ENCODE measurements at regions not wholly inside any gene's neighbourhood (a gene's known extent, or its start where the extent isn't known, plus 50 kb on each side); places are given as distances from the start of the nearest gene placed in this dataset.
"Not testable (repeated sequence)": the region's sequence is repeated elsewhere in the genome, so short reads cannot be mapped to it uniquely, and the experiment has no call there.

DNA sequence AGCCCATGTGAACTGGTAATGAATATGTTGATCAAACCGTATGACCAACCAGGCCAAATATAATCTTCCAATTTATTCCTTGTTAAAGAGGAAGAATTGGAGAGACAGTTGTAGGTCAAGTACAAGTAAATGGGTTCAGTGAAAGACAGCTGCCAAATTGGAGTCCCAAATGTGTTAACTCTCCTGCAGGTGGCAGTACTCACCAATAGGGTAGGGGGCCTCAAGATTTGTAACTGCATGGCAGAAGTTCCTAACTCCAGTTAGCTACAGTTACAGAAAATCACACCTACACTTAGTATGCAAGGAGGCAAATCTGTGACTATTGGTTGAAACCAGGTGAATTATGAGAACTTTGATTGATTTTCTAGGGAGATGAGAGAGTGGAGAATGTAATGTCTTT lies 278.0 kb downstream of the ZBBX start:
- DNase-seq (ENCODE audit: low spot score) = no peak

DNA sequence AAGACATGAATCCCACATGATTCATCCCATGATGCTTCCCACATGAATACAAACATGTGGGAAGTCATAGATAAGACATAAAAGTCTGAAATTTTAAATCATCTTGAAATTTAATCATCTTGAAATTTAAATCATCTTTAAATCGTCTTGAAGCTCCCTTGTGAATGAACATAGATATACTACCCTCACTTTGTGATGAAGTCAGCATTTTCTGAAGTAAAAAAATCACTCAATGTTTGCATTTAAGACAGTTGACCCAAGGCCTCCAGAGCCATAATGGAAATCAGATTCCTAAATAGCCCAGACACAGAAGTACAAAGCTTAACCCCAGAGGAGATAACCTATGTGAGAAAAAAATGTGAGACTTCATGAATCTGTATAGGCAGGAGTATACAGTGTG lies 279.4 kb downstream of the ZBBX start:
- DNase-seq (ENCODE audit: low spot score) = no peak

DNA sequence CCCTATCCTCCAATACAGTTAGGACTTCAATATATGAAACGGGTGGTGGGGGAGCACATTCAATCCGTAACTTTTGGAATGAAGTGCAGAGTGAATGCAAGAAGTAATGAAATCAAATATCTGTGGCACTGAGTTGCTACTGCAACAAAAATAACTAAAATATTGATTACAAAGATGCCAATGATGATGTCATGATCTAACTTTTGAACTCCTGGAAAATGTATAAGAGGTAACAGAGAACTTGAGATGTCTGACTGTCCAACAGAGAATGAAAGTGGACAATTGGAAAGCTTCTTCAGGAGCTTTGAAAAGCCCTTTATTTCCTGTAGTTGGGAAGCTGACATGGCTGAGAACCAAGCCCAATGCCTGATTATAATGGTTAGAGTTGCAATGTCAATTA lies 279.9 kb downstream of the ZBBX start:
- no peak for DNase-seq (ENCODE audit: low spot score)

- no peak for DNase-seq (ENCODE audit: low spot score)
Observed at GRCh38 chr3:167095976-167096375, 284.1 kb downstream of the ZBBX start.

- DNase-seq (ENCODE audit: low spot score) = no peak
Observed at GRCh38 chr3:167094632-167095031, 285.5 kb downstream of the ZBBX start.

GRCh38 chr3:167091226-167091625 lies 288.9 kb downstream of the ZBBX start:
- DNase-seq (ENCODE audit: low spot score) = no peak

DNA sequence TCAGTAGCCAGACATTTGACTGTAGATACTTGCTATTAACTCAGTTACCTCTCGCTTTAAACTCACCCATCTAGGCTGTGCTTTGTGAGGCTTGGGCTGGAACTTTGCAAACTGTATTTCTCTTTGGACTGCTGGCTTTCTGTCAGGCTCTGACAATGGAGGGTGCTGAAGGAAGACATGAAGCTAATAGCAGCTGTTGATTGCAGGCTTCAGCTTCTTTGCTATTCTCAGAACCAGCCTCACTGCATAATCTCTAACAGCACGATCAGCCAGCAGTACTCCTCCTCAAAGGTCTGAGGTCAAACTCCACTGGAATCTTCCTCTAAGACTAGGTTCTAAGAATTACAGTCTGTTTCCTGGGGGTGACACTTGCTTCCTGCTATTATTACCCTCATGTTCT lies 295.6 kb downstream of the ZBBX start:
- no peak for DNase-seq (ENCODE audit: low spot score)

GRCh38 chr3:167078070-167078622 lies 302.0 kb downstream of the ZBBX start:
- DNase-seq (ENCODE audit: low spot score) = no peak

- no peak for DNase-seq (ENCODE audit: low spot score)
Observed at GRCh38 chr3:167067787-167068161, 312.3 kb downstream of the ZBBX start.

DNA sequence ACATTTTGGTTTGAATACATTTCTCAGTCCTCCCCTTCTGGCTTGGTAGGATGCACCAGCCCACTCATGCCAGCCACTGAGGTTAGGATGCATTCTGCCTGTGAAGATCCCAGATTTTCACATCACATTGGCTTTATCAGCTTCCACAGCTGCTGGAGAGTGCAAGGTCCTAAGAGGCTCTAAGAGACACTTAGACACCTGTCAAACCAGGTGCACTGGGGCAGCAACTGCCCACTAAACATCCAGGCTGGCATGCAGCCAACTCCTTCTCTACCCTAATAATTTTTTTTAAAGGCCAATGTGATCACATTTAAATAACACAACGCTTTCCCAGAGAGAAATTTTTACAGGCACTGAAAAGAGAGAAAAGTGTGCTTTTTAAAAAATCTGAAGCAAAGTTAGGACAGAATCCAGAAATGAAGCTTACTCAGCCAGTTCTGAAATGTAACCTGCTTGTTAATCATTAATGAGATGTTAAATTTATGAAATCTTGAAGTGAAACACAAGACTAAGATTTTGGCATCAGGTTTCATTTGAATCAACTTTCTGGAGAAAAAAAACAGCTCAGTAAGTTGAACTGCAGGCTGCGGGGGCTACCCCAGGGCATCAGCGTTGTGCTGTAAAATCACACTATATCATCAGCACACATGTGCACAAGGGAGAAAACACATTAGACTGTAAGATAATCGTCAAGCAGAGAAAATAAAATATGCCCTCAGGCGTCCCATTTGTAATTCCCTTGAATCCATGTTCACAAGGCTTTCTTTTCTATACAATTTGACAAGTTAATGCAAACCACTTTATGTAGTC lies 312.9 kb downstream of the ZBBX start:
- DNase-seq (ENCODE audit: low spot score) = no peak

DNA sequence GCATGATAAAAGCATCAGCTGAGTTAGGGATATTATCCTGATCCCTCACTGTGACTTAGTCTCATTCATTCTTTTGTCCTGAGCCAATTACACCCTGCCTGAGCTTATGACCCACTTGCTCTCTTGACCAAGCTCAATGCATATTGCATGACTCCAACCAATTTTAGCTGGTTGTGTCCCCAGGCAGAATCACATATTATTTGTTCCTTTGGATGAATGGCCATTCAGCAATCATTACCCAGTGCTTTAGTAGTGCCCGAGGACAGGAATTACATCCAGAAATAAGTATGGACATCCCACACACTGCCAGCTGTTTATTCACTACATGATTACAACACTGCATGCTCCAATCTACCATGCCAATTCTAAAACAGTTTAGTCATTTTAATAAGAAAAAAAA lies 322.5 kb downstream of the ZBBX start:
- DNase-seq (ENCODE audit: low spot score) = no peak

DNA sequence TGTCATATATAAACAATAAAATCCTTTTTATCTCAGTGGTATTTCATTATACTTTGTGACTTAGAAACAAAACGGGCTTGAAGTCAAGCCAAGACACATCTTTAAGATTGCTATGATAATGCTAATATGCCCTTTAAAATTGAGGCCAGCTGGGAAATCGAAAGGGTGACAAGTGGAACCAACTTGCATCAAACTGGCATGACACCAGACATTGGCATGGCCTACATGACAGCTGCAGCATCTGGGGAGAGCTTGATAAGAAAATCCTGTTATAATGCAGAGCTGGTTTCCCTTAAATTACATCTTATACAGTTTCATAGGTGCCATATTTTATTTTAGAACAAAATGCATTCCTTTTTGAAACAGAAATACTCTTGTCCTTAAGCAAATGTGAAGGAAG lies 325.2 kb downstream of the ZBBX start:
- no peak for DNase-seq (ENCODE audit: low spot score)

- DNase-seq (ENCODE audit: low spot score) = no peak
Observed at GRCh38 chr3:167051421-167051820, 328.7 kb downstream of the ZBBX start.

- no peak for DNase-seq (ENCODE audit: low spot score)
Observed at GRCh38 chr3:167033866-167034265, 346.2 kb downstream of the ZBBX start.

GRCh38 chr3:167032267-167032876 lies 347.7 kb downstream of the ZBBX start:
- peak; percentile 37 for DNase-seq (ENCODE audit: low spot score)

DNA sequence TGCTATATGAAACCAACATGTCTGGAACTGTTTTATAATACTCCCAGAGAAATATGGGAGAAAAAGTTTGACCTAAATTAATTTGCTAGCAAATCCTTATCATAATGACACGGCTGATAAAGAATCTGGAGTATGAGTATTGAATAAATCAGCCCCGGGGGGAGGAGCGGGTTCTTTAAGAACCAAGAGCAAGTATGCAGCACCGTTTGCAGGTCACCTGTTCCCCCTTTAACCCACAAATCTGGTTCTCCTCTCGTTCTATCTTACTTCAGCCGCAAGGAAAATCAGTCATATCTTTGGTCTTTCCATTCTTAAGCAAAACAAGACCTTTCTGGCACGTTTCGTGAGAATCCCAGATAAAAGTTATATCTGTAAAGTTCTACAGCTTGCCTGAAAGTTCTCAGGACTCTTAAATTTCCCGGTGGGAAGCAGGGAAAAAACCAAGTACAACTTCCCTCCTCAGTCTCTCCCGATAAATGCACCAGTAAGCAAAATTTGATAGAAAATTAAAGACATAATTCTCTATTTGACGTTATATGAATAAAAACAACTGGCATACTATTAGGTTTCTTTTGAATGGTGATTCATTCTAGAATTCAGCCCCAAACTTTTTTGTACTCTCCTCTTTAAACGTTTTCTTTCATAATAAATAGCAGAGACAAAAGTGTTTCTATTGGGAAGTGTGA lies 348.6 kb downstream of the ZBBX start:
- DNase-seq (ENCODE audit: low spot score) = no peak

GRCh38 chr3:167030082-167030725 lies 349.9 kb downstream of the ZBBX start:
- DNase-seq (ENCODE audit: low spot score) = no peak

DNA sequence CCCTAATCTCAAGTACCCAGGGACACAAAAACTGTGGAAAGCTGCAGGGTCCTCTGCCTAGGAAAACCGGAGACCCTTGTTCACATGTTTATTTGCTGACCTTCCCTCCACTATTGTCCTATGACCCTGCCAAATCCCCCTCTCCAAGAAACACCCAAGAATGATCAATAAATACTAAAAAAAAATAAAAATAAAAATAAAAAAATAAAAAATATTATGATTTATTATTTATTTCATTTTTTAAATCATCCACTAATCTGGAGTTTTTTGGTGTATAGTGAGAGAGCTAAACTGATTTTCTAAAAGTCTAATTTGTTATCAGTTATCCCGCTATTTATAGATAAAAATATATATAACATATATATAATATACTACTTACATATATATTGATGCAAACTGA lies 360.6 kb downstream of the ZBBX start:
- DNase-seq (ENCODE audit: low spot score) = not testable (repeated sequence)

- not testable (repeated sequence) for DNase-seq (ENCODE audit: low spot score)
Observed at GRCh38 chr3:167018591-167019111, 361.4 kb downstream of the ZBBX start.

GRCh38 chr3:167012691-167013090 lies 367.4 kb downstream of the ZBBX start:
- DNase-seq (ENCODE audit: low spot score) = no peak

DNA sequence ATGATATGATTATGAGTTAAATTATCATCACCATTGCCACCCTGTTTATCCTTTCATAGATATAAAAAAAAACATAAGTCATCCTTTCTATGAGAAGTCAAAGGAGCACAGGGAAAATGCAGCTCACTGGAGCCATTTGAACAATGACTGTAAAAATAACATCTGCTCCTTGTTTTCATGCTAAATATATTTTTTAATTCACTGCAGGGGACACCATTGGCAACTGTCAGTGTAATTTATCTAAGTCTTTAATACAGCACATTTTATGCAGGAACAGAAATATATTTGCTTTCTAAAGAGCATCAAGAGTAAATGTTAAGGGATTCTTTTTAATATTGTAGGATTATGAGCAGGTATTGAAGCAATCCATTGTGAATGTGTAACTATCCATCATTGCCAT lies 371.3 kb downstream of the ZBBX start:
- DNase-seq (ENCODE audit: low spot score) = no peak

GRCh38 chr3:167001374-167001773 lies 378.7 kb downstream of the ZBBX start:
- no peak for DNase-seq (ENCODE audit: low spot score)
